ENCODE measurements at regions not wholly inside any gene's neighbourhood (a gene's known extent, or its start where the extent isn't known, plus 50 kb on each side); places are given as distances from the start of the nearest gene placed in this dataset.

DNA sequence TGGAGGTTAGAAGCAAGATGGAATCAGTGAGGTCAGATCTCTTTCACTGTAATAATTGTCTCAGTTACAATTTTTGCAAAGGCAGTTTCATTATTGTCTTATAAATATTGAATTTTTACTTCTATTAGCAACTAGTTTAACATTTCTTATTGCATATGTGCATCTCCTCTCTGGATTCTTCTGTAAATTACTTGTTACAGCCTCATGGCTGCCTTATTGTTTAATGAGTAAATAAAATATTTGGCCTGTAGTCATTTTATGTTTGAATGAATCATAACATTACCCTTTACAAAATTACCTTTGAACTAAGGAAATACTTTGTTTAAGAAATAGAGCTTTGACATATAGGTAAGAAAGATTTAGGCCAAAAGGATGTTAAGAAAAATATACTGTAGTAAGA, 212.4 kb downstream of the SLITRK6 start:
- TF ChIP-seq POLR2A (IDR thresholded peaks at IDR 0.05; ENCODE audit: low read depth, low read length): no peak
- no peak for TF ChIP-seq POLR2AphosphoS5 (IDR thresholded peaks at IDR 0.05; ENCODE audit: low read depth, low read length)
- no peak for TF ChIP-seq TAF1 (IDR thresholded peaks at IDR 0.05; ENCODE audit: borderline replicate concordance, low read depth, low read length)
